Colonic mucosa (tissue), 4 donors: ENCODE measurements at regions not wholly inside any gene's neighbourhood (a gene's known extent, or its start where the extent isn't known, plus 50 kb on each side); places are given as distances from the start of the nearest gene placed in this dataset.
"Not testable (repeated sequence)": the region's sequence is repeated elsewhere in the genome, so short reads cannot be mapped to it uniquely, and the experiment has no call there.

Experiments used
- DNase-seq: peaks from one replicate; pipeline ENCODE4 v3.0.0-alpha.2; 2020
- H3K27ac ChIP-seq: fragments of 200-600 bp; one replicate; pipeline ENCODE4 v1.8.0; 2021
- H3K27me3 ChIP-seq: fragments of 200-600 bp; one replicate; pipeline ENCODE4 v1.8.0; 2021
- H3K36me3 ChIP-seq: fragments of 200-600 bp; one replicate; pipeline ENCODE4 v1.8.0; 2021
- H3K4me1 ChIP-seq: fragments of 200-600 bp; one replicate; pipeline ENCODE4 v1.8.0; 2021; ENCODE audit warnings: mild to moderate bottlenecking
- H3K4me3 ChIP-seq: fragments of 200-600 bp; one replicate; pipeline ENCODE4 v1.8.0; 2021
- H3K9ac ChIP-seq, 2 donors: one replicate each; pipeline ENCODE4 v1.7.0; 2013; ENCODE audit warnings: control low read depth in 2 of 2, low read depth in 2 of 2, low read length in 2 of 2
- H3K9me3 ChIP-seq: fragments of 200-600 bp; one replicate; pipeline ENCODE4 v1.8.0; 2021
- intact Hi-C: fragments of 100-400 bp; cut with DNase I; formaldehyde crosslinking; loops from one replicate; pipeline ENCODE4 v1.14.1; 2022
- TF ChIP-seq, protein P1 (sequence below): fragments of 200-600 bp; IDR thresholded peaks from one replicate; pipeline ENCODE4 v1.8.0; 2022; ENCODE audit warnings: antibody characterized with exemption, mild to moderate bottlenecking
- donor health status: healthy.
- donor health status: DM: no; HTN: no; CAD: no.
- donor health status: DM: no; HTN: no; CAD: no.

DNA sequence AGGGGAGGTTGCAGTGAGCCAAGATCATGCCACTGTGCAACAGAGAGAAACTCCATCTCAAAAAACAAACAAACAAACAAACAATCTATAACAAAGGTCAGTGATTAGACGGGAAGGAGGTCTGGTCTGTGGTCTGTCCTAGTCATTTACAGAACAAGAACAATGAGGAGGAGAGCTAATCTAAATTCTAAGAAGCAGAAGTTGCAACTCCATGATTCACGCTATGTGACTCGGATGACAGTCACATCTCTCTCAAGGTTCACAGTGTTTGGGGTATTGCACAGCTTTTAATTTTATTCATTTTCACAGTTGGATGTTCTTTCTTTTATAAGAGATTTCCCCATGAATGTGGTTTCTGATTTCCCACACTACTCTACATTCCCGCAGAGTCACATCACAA lies 218.7 kb upstream of the PIEZO2 start:
- H3K4me3 ChIP-seq = no peak overlapping the region
- DNase-seq = no peak
- intact Hi-C loops = no loop called here
- H3K36me3 ChIP-seq = no peaks in the 10 kb centered on the region
- H3K27me3 ChIP-seq = no peaks in the 10 kb centered on the region
- no peaks in the 10 kb centered on the region for H3K4me1 ChIP-seq
- H3K9ac ChIP-seq = no peak overlapping the region
- H3K27ac ChIP-seq = no peak overlapping the region
- H3K9me3 ChIP-seq = no peaks in the 10 kb centered on the region
- TF ChIP-seq, protein P1, sequence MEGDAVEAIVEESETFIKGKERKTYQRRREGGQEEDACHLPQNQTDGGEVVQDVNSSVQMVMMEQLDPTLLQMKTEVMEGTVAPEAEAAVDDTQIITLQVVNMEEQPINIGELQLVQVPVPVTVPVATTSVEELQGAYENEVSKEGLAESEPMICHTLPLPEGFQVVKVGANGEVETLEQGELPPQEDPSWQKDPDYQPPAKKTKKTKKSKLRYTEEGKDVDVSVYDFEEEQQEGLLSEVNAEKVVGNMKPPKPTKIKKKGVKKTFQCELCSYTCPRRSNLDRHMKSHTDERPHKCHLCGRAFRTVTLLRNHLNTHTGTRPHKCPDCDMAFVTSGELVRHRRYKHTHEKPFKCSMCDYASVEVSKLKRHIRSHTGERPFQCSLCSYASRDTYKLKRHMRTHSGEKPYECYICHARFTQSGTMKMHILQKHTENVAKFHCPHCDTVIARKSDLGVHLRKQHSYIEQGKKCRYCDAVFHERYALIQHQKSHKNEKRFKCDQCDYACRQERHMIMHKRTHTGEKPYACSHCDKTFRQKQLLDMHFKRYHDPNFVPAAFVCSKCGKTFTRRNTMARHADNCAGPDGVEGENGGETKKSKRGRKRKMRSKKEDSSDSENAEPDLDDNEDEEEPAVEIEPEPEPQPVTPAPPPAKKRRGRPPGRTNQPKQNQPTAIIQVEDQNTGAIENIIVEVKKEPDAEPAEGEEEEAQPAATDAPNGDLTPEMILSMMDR = no peak

DNA sequence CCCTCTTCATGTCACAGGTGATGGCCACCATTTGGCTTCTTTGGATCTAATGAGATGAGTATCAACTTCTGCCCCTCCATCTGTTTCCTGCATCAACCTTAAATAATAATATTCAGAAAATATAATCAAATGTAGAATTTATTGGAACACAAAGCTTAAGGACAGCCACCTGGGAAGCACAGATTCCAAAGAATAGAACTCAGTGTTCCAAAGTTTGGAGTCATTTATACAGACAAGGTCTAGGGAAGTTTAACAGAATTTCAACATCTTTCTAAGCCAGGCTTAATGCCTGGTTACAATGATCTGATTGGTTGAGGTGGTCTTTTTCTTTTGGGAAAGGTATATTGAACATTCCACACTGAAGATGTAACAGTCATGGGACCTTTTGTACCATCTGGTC lies 218.0 kb upstream of the PIEZO2 start:
- Histone ChIP-seq H3K27me3 (no peaks in the 10 kb centered on the region), H3K9me3 (no peaks in the 10 kb centered on the region), H3K36me3 (no peaks in the 10 kb centered on the region), H3K9ac (no peak overlapping the region), H3K4me1 (no peaks in the 10 kb centered on the region), H3K4me3 (no peak overlapping the region), H3K27ac (no peak overlapping the region)
- no peak for DNase-seq
- TF ChIP-seq, protein P1 = no peak
- intact Hi-C loops = no loop called here

DNA sequence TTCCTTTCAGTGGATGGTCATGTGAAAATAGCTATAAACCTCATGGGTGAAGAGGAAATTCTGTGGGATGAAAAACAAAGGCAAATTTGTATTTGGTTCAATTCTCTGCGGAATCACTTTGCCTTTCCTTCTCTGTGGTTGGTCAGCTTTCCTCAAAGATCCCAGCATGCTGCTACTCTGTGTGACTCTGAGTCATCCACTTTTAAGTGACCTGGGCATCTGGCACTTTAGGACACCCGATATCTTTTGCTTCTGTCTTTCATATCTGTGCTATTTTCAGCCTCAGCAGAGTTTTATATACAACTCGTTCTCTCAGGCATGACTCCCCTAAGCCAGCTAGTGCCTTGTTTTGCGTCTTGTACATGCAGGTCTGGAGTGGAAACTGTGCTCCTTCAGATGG lies 217.0 kb upstream of the PIEZO2 start:
- H3K9ac ChIP-seq = no peak overlapping the region
- no peak for DNase-seq
- intact Hi-C loops = no loop called here
- H3K27ac ChIP-seq = no peak overlapping the region
- no peaks in the 10 kb centered on the region for H3K27me3 ChIP-seq
- TF ChIP-seq, protein P1 = no peak
- H3K9me3 ChIP-seq = no peaks in the 10 kb centered on the region
- H3K36me3 ChIP-seq = no peaks in the 10 kb centered on the region
- no peak overlapping the region for H3K4me3 ChIP-seq
- no peaks in the 10 kb centered on the region for H3K4me1 ChIP-seq

DNA sequence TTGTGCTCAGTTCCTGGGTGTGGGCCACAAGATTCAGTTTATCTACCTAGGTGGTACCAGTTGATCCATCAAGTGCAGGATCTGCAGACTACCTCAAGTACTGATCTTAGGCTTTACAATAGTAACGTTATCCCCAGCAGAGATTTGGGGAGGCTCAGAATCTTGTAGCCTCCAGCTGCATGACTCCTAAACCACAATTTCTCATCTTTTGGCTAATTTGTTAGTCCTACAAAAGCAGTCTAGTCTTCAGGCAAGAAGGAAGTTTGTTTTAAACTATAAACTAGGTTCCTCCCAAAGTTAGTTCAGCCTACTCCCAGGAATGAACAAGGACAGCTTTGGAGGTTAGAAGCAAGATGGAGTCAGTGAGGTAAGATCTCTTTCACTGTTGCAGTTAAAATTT lies 213.5 kb upstream of the PIEZO2 start:
- no peaks in the 10 kb centered on the region for H3K4me1 ChIP-seq
- no peaks in the 10 kb centered on the region for H3K36me3 ChIP-seq
- H3K27ac ChIP-seq = no peak overlapping the region
- TF ChIP-seq, protein P1 = no peak
- no peak for DNase-seq
- H3K9ac ChIP-seq = no peak overlapping the region
- intact Hi-C loops = no loop called here
- no peaks in the 10 kb centered on the region for H3K9me3 ChIP-seq
- no peak overlapping the region for H3K4me3 ChIP-seq
- no peaks in the 10 kb centered on the region for H3K27me3 ChIP-seq

DNA sequence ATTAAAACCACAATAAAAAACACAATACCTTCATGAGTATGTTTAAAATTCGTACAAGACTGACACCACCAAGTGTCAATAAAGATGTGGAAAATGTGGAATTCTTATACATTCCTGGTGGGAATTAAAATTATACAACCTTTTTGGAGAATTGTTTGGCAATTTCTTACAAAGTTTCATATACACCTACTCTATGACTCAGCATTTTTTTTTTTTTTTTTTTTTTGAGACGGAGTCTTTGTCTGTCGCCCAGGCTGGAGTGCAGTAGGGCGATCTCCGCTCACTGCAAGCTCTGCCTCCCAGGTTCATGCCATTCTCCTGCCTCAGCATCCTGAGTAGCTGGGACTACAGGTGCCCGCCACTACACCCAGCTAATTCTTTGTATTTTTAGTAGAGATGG lies 212.5 kb upstream of the PIEZO2 start:
- H3K4me1 ChIP-seq, H3K27ac ChIP-seq, H3K27me3 ChIP-seq, H3K9ac ChIP-seq, H3K4me3 ChIP-seq, H3K36me3 ChIP-seq, DNase-seq, intact Hi-C loops, H3K9me3 ChIP-seq: not testable (repeated sequence)

DNA sequence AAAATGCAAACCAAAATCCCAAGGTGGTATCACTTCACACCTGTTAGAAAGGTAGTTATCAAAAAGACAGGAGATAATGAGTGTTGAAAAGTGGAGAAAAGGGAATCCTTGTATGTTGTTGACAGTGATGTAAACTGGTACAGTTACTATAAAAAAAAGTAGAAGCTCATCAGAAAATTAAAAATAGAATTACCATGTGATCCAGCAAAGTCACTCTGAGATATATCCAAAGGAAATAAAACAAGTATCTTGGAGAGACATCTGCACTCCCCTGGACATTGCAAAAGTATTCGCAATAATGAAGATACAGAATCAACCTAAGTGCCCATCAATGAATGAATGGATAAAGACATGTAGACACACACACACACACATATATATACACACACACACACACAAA lies 208.3 kb upstream of the PIEZO2 start:
- H3K9ac ChIP-seq = no peak overlapping the region
- no peaks in the 10 kb centered on the region for H3K9me3 ChIP-seq
- H3K4me3 ChIP-seq = no peak overlapping the region
- H3K4me1 ChIP-seq = no peaks in the 10 kb centered on the region
- no peak overlapping the region for H3K27ac ChIP-seq
- DNase-seq = no peak
- H3K36me3 ChIP-seq = no peaks in the 10 kb centered on the region
- TF ChIP-seq, protein P1 = no peak
- intact Hi-C loops = no loop called here
- no peaks in the 10 kb centered on the region for H3K27me3 ChIP-seq

DNA sequence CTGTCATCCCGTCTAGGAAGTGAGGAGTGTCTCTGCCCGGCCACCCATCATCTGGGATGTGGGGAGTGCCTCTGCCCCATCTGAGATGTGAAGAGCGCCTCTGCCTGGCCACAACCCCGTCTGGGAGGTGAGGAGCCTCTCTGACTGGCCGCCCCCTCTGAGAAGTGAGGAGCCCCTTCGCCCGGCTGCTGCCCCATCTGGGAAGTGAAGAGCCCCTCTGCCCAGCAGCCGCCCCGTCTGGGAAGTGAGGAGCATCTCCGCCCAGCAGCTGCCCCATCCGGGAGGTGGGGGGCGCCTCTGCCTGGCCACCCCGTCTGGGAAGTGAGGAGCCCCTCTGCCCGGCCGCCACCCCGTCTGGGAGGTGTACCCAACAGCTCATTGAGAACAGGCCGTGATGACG lies 195.2 kb upstream of the PIEZO2 start:
- H3K4me1 ChIP-seq, H3K9me3 ChIP-seq, H3K27ac ChIP-seq, H3K36me3 ChIP-seq, intact Hi-C loops, DNase-seq, H3K4me3 ChIP-seq, H3K9ac ChIP-seq, H3K27me3 ChIP-seq: not testable (repeated sequence)
